ENCODE measurements at regions not wholly inside any gene's neighbourhood (a gene's known extent, or its start where the extent isn't known, plus 50 kb on each side); places are given as distances from the start of the nearest gene placed in this dataset.

DNA sequence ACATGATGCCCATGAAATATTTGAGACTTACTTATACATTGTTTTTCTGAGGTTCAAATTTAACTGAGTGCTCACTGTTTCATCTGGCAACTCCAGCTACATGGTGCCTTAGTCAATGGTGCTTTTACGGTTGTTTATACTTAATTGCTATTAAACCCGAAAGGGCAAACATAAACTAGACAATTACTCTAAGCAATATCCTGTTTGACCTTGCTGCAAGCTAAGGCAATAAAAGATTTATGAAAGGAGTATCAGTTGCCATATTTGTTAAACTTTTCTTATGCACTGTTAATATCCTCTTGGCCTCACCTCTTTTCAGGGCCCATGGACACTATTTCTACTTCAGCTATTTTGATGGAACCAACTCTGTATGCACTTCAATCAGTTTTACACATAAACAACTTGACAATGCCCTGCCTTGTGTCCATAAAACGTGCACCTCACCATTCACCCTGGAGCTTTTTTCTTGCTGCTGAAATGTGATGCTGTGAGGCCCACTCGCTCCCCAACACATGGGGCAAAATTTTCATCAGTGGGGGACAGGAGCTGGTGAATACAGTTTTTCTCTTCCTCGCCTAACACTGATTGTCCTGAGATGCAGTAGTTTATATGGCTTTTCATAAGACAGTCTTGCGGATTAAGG is 64.1 kb upstream of the HIF1A start (continued):
- TF ChIP-seq, protein P1, sequence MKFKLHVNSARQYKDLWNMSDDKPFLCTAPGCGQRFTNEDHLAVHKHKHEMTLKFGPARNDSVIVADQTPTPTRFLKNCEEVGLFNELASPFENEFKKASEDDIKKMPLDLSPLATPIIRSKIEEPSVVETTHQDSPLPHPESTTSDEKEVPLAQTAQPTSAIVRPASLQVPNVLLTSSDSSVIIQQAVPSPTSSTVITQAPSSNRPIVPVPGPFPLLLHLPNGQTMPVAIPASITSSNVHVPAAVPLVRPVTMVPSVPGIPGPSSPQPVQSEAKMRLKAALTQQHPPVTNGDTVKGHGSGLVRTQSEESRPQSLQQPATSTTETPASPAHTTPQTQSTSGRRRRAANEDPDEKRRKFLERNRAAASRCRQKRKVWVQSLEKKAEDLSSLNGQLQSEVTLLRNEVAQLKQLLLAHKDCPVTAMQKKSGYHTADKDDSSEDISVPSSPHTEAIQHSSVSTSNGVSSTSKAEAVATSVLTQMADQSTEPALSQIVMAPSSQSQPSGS (IDR thresholded peaks at IDR 0.05; ENCODE audit: low read length), result no peak
- no peak for TF ChIP-seq POLR2AphosphoS5 (IDR thresholded peaks at IDR 0.05; ENCODE audit: low read depth, low read length)
- no peak for TF ChIP-seq YY1 (IDR thresholded peaks at IDR 0.05; ENCODE audit: low read depth, low read length)
- TF ChIP-seq GABPA (IDR thresholded peaks at IDR 0.05; ENCODE audit: borderline replicate concordance, insufficient read depth, low read length), result no peak
- TF ChIP-seq BCL11A (IDR thresholded peaks at IDR 0.05; ENCODE audit: low read depth in 2 of 2, low read length in 2 of 2), result no peak
- TF ChIP-seq SIX5 (IDR thresholded peaks at IDR 0.05; ENCODE audit: low read depth, low read length), result no peak
- no peak for TF ChIP-seq ATF3 (IDR thresholded peaks at IDR 0.05; ENCODE audit: insufficient read depth, low read depth, low read length)
- TF ChIP-seq SIRT6 (IDR thresholded peaks at IDR 0.05; ENCODE audit: low read length), result no peak
- no peak for TF ChIP-seq BACH1 (IDR thresholded peaks at IDR 0.05; ENCODE audit: low read length)

Measured in H1 (cell line).